GM23338 (cell line): ENCODE measurements at regions not wholly inside any gene's neighbourhood (a gene's known extent, or its start where the extent isn't known, plus 50 kb on each side); places are given as distances from the start of the nearest gene placed in this dataset.

ENCODE experiments used
- ATAC-seq: fragments of 200-7000 bp; cut with Tn5 transposase; 3 replicates; pipeline ENCODE4 v1.9.1; 2020
- DNase-seq: peaks from one replicate; pipeline ENCODE4 v3.0.0-alpha.2; 2015; ENCODE audit warnings: low spot score
- H2AFZ ChIP-seq: fragments of 200-600 bp; sonication (generic); 2 replicates; pipeline ENCODE4 v1.8.0; 2016; ENCODE audit warnings: antibody characterized with exemption, mild to moderate bottlenecking, moderate library complexity
- H3F3A ChIP-seq: fragments of 200-600 bp; sonication (generic); replicated peaks from 2 replicates; pipeline ENCODE4 v1.8.0; 2017; ENCODE audit warnings: antibody characterized with exemption, mixed run types, low read depth
- H3K27ac ChIP-seq: fragments of 200-600 bp; sonication (generic); 2 replicates; pipeline ENCODE4 v1.6.1; 2016; ENCODE audit warnings: low read depth
- H3K27me3 ChIP-seq: fragments of 200-600 bp; sonication (generic); 2 replicates; pipeline ENCODE4 v1.8.0; 2016; ENCODE audit warnings: mild to moderate bottlenecking, mixed run types, moderate library complexity; ENCODE audit not compliant: insufficient read depth
- H3K36me3 ChIP-seq: fragments of 200-600 bp; sonication (generic); 2 replicates; pipeline ENCODE4 v1.8.0; 2016; ENCODE audit warnings: mild to moderate bottlenecking; ENCODE audit not compliant: insufficient read depth
- H3K4me1 ChIP-seq: fragments of 200-600 bp; sonication (generic); 2 replicates; pipeline ENCODE4 v1.8.0; 2016; ENCODE audit warnings: mild to moderate bottlenecking, moderate library complexity; ENCODE audit not compliant: insufficient read depth
- H3K4me2 ChIP-seq: fragments of 200-600 bp; sonication (generic); 2 replicates; pipeline ENCODE4 v1.7.1; 2017; ENCODE audit warnings: mixed run types
- H3K4me3 ChIP-seq: fragments of 200-600 bp; sonication (generic); 2 replicates; pipeline ENCODE4 v1.6.1; 2016; ENCODE audit warnings: mixed run types
- H3K79me2 ChIP-seq: fragments of 200-600 bp; sonication (generic); replicated peaks from 2 replicates; pipeline ENCODE4 v1.8.0; 2017; ENCODE audit warnings: mild to moderate bottlenecking; ENCODE audit not compliant: insufficient read depth
- H3K9me2 ChIP-seq: fragments of 200-600 bp; sonication (generic); 2 replicates; pipeline ENCODE4 v1.8.0; 2017; ENCODE audit not compliant: insufficient read depth
- H4K20me1 ChIP-seq: fragments of 200-600 bp; sonication (generic); replicated peaks from 2 replicates; pipeline ENCODE4 v1.8.0; 2017; ENCODE audit warnings: mild to moderate bottlenecking; ENCODE audit not compliant: insufficient read depth
- H3K27ac Mint-ChIP-seq: 2 replicates; pipeline ENCODE4 v1.8.0; 2020; ENCODE audit warnings: inconsistent platforms, mild to moderate bottlenecking, moderate library complexity, mixed read lengths
- H3K27me3 Mint-ChIP-seq: 3 replicates; pipeline ENCODE4 v1.8.0; 2022; ENCODE audit warnings: low read depth, mild to moderate bottlenecking, moderate library complexity, mixed read lengths, inconsistent platforms; ENCODE audit not compliant: insufficient read depth, poor library complexity
- H3K36me3 Mint-ChIP-seq: 3 replicates; pipeline ENCODE4 v1.8.0; 2021; ENCODE audit warnings: low read depth, mild to moderate bottlenecking, inconsistent platforms, moderate library complexity, mixed read lengths
- H3K4me1 Mint-ChIP-seq: 3 replicates; pipeline ENCODE4 v1.8.0; 2020; ENCODE audit warnings: mild to moderate bottlenecking, inconsistent platforms, mixed read lengths
- H3K4me3 Mint-ChIP-seq: 3 replicates; pipeline ENCODE4 v1.8.0; 2021; ENCODE audit warnings: moderate library complexity, mild to moderate bottlenecking, inconsistent platforms, mixed read lengths
- H3K9me3 Mint-ChIP-seq: 3 replicates; pipeline ENCODE4 v1.8.0; 2020; ENCODE audit warnings: moderate library complexity, mild to moderate bottlenecking, inconsistent platforms, mixed read lengths
- CREB1 ChIP-seq: fragments of 250-450 bp; sonication (Bioruptor Pico); IDR thresholded peaks from 2 replicates; pipeline ENCODE4 v1.5.0; 2020; ENCODE audit warnings: low read depth, mild to moderate bottlenecking, moderate library complexity
- CTCF ChIP-seq, 2 experiments: fragments of 200-600 bp in 1 of 2; sonication (generic) in 1 of 2; conservative IDR thresholded peaks; 2 replicates each; pipeline versions ENCODE4 v1.5.1 to v1.6.1; 2016 to 2017; ENCODE audit warnings: antibody characterized with exemption in 2 of 2, low read depth in 2 of 2, mild to moderate bottlenecking in 2 of 2, moderate library complexity in 1 of 2
- NANOG ChIP-seq: IDR thresholded peaks from 2 replicates; pipeline ENCODE4 v1.6.1; 2016; ENCODE audit warnings: antibody characterized with exemption, borderline replicate concordance
- ZNF114 ChIP-seq: fragments of 250-450 bp; sonication (Bioruptor Pico); IDR thresholded peaks from 2 replicates; pipeline ENCODE4 v1.5.0; 2020; ENCODE audit warnings: mild to moderate bottlenecking, moderate library complexity

- Mint-ChIP-seq H3K27ac (no peak overlapping the region), H3K4me3 (no peak overlapping the region), H3K27me3 (peaks cover 24% of the 10 kb centered on the region), H3K36me3 (no peaks in the 10 kb centered on the region), H3K4me1 (peaks cover 12% of the 10 kb centered on the region), H3K9me3 (no peaks in the 10 kb centered on the region; the same call in 2 of the 3 replicates)
- Histone ChIP-seq H3K27ac (no peak overlapping the region), H3F3A (no peaks in the 10 kb centered on the region), H4K20me1 (no peaks in the 10 kb centered on the region), H3K4me3 (no peak overlapping the region), H3K36me3 (no peaks in the 10 kb centered on the region), H3K9me2 (no peaks in the 10 kb centered on the region), H3K4me2 (no peak overlapping the region), H2AFZ (no peak overlapping the region), H3K4me1 (no peaks in the 10 kb centered on the region), H3K79me2 (no peaks in the 10 kb centered on the region), H3K27me3 (no peaks in the 10 kb centered on the region)
- TF ChIP-seq CREB1 (CRISPR knock-in tag) (no peak), NANOG (no peak), CTCF (conservative IDR thresholded peaks at IDR 0.05; ENCODE audit: low read depth in 2 of 2) (no peak)
- no peak for ATAC-seq
- no peak for DNase-seq
Observed at GRCh38 chr6:168194732-168195567, 115.9 kb upstream of the FRMD1 start.

DNA sequence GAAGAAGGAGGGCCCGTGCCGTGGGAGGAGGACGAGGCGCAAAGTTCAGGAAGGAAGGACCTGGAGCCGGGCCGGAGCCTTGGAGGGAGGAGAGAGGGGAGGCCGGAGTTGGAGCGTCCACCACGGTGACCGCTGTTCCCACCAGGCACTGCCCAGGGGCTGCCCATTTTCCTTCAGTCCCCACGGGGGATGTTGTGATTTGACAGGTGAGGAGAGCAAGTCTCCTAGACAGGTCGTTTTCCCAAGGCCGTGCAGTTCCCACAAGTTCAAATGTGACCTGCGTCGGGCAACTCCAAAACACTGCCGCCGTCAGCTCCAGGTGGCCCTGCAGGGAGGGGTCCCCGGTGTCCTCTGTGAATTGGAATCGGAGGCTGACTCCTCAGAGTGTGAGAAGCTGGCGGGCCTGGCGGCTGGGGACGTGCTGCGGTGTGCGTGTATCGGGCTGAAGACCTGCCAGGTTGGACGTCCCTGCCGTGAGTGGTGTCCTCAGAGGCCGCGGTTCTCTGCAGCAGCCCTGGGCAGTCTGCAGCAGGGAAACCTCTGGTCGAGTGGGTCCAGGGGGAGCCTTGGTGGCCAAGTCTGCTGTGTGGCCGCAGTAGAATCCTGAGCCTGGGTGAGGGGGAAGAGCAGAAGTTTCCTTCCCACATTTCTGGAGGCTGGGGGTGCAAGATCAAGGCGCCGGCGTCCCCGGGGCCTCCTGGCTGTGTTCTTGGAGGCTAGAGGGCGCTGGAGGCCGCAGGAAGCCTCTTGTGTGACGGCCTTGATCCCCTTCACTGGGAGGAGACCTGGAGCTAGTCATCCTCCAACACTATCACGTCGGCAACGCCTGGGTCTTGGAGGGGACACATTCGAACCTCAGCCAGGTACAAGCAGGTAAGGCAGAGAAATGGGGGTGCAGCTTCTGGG lies 115.1 kb upstream of the FRMD1 start:
- TF ChIP-seq CTCF (conservative IDR thresholded peaks at IDR 0.05; ENCODE audit: low read depth in 2 of 2) (peak; percentile 32 to 76), ZNF114 (no peak)
- H3K4me1 Mint-ChIP-seq: peaks cover 12% of the 10 kb centered on the region
- no peaks in the 10 kb centered on the region for H4K20me1 ChIP-seq
- H3K27ac Mint-ChIP-seq: no peak overlapping the region
- H3K4me1 ChIP-seq: no peaks in the 10 kb centered on the region
- H3K27ac ChIP-seq: no peak overlapping the region
- H3K9me2 ChIP-seq: no peaks in the 10 kb centered on the region
- no peak overlapping the region for H3K4me3 Mint-ChIP-seq
- H3K4me2 ChIP-seq: no peak overlapping the region
- H3K27me3 ChIP-seq: no peaks in the 10 kb centered on the region
- no peaks in the 10 kb centered on the region for H3F3A ChIP-seq
- peak; percentile 78 for ATAC-seq
- H3K36me3 Mint-ChIP-seq: no peaks in the 10 kb centered on the region
- peak overlapping the region; percentile 63; the same call in 1 of the 2 replicates for H2AFZ ChIP-seq
- H3K9me3 Mint-ChIP-seq: no peaks in the 10 kb centered on the region; the same call in 2 of the 3 replicates
- DNase-seq: peak; percentile 52
- no peak overlapping the region for H3K4me3 ChIP-seq
- H3K36me3 ChIP-seq: no peaks in the 10 kb centered on the region
- H3K79me2 ChIP-seq: no peaks in the 10 kb centered on the region
- H3K27me3 Mint-ChIP-seq: peaks cover 24% of the 10 kb centered on the region
